AG04449 (cell line): ENCODE measurements at regions not wholly inside any gene's neighbourhood (a gene's known extent, or its start where the extent isn't known, plus 50 kb on each side); places are given as distances from the start of the nearest gene placed in this dataset.

Experiments
- CTCF ChIA-PET: fragments of 350-600 bp; formaldehyde crosslinking; extraction: SDS; loops from one replicate; lab custom pipeline; 2021; ENCODE audit warnings: antibody characterized with exemption; lab: Yijun Ruan, JAX
- POLR2A ChIA-PET: fragments of 400-600, 350-600 bp; formaldehyde crosslinking; extraction: SDS; loops from one replicate; lab custom pipeline; 2020; ENCODE audit warnings: antibody characterized with exemption, inconsistent platforms; lab: Yijun Ruan, JAX
- DNase-seq: peaks from one replicate; pipeline ENCODE4 v3.0.0-alpha.2; 2010; ENCODE audit warnings: low read depth, low spot score
- H3K4me3 ChIP-seq: 2 replicates; pipeline ENCODE4 v1.5.1; 2011; ENCODE audit warnings: low read depth, mild to moderate bottlenecking, control low read depth, low read length
- TF ChIP-seq, protein P1 (sequence below): IDR thresholded peaks from one replicate; pipeline ENCODE4 v1.5.1; 2011; ENCODE audit warnings: mild to moderate bottlenecking, moderate library complexity, low read length, control low read depth, inconsistent platforms; ENCODE audit not compliant: insufficient read depth; ENCODE audit errors: missing control alignments

DNA sequence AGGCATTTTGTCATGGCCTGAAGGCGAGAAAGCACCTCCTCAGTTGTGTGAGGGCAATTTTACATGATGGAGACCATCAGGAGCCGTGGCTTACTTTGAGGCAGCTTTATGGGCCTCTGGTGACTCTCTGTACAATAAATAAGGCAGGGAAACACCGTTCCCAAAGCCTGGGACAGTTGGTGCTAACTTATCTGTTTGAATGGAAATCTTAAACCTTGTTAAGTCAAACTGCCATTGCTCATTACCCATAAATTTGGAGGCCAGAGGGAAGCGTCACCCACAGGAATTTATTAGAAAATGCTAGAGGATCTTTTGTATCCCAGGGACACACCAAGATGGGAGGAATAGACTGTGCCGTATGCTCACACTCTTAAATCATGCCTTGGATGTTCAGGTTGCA is 1156.9 kb downstream of the BRD1 start:
- TF ChIP-seq, protein P1, sequence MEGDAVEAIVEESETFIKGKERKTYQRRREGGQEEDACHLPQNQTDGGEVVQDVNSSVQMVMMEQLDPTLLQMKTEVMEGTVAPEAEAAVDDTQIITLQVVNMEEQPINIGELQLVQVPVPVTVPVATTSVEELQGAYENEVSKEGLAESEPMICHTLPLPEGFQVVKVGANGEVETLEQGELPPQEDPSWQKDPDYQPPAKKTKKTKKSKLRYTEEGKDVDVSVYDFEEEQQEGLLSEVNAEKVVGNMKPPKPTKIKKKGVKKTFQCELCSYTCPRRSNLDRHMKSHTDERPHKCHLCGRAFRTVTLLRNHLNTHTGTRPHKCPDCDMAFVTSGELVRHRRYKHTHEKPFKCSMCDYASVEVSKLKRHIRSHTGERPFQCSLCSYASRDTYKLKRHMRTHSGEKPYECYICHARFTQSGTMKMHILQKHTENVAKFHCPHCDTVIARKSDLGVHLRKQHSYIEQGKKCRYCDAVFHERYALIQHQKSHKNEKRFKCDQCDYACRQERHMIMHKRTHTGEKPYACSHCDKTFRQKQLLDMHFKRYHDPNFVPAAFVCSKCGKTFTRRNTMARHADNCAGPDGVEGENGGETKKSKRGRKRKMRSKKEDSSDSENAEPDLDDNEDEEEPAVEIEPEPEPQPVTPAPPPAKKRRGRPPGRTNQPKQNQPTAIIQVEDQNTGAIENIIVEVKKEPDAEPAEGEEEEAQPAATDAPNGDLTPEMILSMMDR = no peak
- ChIA-PET CTCF (no interaction called here), POLR2A (no interaction called here)
- no peak overlapping the region for H3K4me3 ChIP-seq
- no peak for DNase-seq

DNA sequence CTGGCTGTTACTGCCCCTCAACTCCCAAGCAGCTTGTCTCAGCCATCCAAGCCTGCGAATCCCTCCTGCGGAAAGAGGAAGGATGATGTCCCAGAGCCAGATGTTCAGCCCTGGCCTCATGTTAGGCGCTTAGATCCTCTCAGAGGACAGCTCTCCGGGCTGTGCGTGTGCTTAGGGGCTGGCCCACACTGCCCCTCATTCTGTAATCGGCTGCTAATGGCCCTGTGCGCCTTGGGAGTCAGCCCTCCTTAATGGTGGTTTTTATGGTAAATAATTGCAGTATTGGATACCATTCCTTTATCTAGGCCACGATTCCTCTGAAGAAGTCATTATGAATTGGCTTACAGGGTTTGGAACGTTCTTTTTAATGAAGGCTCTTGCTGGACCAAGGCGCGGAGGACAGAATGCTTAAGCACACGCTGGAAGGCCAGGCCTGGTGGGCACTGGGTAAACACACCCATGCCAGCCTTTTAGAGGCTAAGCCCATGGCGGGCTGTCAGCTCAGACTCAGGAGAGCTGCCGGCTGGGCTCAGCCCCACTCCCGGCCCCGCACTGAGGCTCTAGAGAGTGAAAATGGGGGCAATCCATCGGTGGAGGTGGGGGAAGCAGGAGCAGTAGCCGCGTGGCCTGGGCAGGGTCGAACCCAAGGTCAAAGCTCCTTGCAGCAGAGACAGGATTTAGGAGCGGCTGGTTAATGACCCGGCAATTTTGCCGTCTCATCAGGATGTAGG is 1157.5 kb downstream of the BRD1 start:
- ChIA-PET CTCF (no interaction called here), POLR2A (no interaction called here)
- TF ChIP-seq, protein P1 = no peak
- H3K4me3 ChIP-seq = no peak overlapping the region
- DNase-seq = no peak

DNA sequence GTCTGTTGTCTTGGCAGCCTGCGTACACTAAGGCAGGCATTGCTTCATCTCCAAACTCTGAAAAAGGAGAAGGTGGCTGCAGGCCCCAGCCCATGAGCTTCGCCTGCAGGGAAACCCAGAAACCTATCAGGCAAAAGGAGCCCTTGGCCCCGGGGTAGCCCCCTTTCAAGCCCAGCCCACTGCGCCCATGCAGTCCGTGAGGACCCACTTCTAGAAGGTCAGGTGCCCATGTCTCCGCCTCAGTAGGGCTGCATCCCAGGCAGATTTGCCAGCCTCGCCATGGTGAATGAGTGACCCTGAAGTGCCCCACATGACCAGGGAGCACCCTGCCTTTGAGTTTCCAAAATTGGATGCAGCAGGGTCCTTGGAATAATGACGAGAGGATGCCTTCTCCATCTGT is 1158.4 kb downstream of the BRD1 start:
- no peak overlapping the region for H3K4me3 ChIP-seq
- DNase-seq = no peak

DNA sequence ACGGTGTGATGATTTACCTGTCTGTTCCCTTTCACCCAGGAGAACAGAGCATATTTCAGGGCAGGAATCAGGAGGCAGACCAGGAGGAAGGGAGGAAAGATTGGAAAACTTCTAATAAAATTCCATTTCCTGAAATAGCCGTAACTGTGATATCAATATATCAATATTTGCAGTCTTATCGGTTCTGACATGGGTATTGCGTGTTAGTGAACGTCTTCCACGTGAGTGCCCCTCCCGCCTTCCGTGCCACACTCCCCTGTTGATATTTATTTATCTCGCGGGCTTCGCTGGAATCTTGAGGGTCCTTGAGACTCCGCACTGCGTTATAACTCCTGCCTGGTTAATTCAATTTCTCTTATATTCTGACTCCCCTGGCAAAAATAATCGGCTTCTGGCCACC is 1160.4 kb downstream of the BRD1 start:
- ChIA-PET POLR2A (no interaction called here), CTCF (no interaction called here)
- DNase-seq = no peak

More for the DNA sequence above, 1158.4 kb downstream of the BRD1 start:
- TF ChIP-seq, protein P1 = no peak
- CTCF ChIA-PET = no interaction called here
- POLR2A ChIA-PET = no interaction called here

DNA sequence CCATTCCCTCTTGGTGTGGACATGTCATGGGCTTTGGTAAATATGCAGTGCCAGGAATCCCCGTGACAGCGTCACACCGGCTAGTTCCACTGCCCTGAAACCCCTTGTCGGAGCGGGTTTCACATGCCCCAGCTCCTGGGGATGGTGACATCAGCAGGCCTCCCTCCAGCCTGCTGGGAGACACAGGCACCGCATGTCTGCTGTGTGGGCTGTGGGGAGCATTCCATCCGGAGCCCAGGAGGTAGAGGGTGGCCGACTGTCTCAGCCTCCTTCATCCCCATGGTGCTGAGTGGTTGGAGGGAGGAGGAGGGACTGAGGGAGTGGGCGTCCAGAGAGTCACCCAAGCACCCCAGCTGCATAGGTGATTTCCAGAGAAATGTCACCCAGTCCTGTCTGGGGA is 1161.1 kb downstream of the BRD1 start:
- ChIA-PET CTCF (no interaction called here), POLR2A (no interaction called here)
- TF ChIP-seq, protein P1 = no peak
- no peak for DNase-seq
- H3K4me3 ChIP-seq = no peak overlapping the region

More for the DNA sequence above, 1160.4 kb downstream of the BRD1 start:
- no peak overlapping the region for H3K4me3 ChIP-seq
- TF ChIP-seq, protein P1 = no peak

DNA sequence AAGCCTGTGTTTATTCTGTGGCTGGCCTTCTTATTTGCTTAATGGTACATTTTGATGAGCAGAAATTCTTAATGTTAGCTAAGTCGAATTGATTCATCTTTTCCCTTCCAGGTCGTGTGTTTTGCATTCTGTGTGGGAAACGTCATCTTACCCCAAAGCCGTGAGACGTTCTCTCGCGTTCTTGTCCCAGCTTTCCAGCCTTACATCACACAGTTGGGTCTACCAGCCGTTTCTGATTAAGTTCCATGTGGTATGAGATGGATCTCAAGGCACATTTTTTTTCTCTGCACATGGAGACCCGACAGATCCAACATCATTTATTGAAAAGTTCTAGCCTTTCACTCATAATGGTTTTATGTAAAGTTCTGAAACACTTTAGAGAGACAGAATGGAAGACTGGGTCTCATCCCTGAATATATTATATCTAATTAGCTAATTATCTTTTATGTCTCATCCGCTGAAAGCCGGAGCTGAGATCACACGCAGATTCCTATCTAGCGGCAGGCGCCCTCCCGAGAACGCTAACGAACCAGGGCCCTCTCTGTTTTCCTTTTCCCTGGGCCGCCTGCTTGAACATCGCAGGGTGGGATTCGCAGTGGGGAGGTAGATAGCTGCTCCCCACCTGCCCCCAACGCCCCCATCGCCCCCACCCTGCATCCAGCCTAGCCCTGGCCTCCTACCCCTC is 1162.2 kb downstream of the BRD1 start:
- TF ChIP-seq, protein P1 = no peak
- H3K4me3 ChIP-seq = no peak overlapping the region
- DNase-seq = peak; percentile 67
- CTCF ChIA-PET = no interaction called here
- POLR2A ChIA-PET = no interaction called here
